ENCODE measurements at regions not wholly inside any gene's neighbourhood (a gene's known extent, or its start where the extent isn't known, plus 50 kb on each side); places are given as distances from the start of the nearest gene placed in this dataset.
"Not testable (repeated sequence)": the region's sequence is repeated elsewhere in the genome, so short reads cannot be mapped to it uniquely, and the experiment has no call there.

GRCh38 chr9:71268871-71269635 is 147.6 kb upstream of the TRPM3 start:
- no peak for DNase-seq

DNA sequence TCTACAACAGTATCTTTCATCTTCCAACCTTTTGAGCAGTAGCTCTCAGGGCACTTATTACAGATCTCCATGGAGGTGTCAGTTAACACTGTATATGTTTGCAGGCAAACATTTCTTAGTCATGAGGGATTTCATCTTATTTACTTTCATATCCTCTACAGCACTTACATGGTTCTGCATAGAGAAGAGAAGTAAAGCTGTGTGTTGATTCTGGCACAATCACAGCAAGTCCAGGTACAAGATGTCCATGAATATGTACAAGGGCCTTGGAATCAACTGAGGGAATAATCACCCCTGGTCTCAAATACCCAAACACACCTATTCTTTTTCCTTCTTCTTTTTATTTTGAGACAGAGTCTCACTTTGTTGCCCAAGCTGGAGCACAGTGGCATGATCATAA is 142.0 kb upstream of the TRPM3 start:
- DNase-seq = no peak

DNA sequence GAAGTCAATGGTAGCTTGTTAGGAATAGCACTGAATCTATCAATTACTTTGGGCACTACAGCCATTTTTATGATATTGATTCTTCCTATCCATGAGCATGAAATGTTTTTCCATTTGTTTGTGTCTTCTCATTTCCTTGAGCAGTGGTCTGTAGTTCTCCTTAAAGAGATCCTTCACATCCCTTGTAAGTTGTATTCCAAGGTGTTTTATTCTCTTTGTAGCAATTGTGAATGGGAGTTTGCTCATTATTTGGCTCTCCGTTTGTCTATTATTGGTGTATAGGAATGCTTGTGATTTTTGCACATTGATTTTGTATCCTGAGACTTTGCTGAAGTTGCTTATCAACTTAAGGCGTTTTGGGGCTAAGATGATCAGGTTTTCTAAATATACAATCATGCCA is 139.0 kb upstream of the TRPM3 start:
- DNase-seq = not testable (repeated sequence)

DNA sequence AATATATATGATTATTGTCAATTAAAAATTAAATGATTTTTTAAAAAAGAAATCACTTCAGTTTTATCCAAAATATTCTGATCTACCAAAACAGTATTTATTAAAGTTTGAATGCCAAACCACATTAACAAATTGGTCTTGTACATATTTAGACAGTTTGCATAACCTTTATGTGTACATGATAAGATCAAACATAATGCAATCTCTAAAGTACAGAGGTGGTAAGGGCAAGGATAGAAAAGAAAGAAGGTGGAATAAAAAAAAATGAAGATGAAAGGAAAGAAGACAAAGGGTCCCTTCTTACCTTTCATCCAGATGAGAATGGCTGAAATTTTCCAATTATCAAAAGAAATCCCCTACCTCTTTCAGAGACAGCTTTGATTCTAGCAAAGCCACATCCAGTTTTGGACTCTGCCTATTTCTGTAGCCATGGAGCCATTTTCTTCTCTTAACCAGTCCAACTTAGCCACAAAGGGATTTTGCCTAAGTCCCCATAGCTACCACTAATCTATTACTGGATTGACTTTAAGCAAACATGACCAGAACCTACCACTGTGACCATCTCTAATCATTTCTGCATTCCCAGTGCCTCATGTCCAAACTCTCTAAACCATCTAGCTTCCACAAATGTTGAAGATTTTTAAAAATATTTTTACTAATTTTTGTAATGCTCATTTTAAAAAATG is 133.3 kb upstream of the TRPM3 start:
- DNase-seq = no peak

DNA sequence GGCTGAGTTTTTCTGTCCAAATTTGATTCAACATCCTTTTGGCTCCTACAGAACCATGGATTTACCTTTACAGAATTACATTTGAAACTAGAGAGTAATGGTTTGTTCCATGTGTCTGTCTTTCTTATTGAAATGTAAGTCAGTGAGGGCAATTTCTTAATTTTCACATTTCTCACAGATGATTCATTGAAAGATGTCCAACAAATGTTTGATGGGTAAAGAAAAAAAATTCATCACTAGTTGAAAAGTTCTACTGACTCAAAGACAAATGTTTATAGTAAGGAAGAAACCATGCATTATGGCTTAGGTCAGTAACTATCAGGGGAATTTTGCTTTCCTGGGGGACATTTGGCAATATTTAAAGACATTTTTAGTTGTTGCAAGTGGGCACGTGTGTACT is 131.6 kb upstream of the TRPM3 start:
- DNase-seq = no peak

- DNase-seq = no peak
Measured at GRCh38 chr9:71250581-71250980, 129.2 kb upstream of the TRPM3 start.

GRCh38 chr9:71249729-71250317 is 128.4 kb upstream of the TRPM3 start:
- no peak for DNase-seq

DNA sequence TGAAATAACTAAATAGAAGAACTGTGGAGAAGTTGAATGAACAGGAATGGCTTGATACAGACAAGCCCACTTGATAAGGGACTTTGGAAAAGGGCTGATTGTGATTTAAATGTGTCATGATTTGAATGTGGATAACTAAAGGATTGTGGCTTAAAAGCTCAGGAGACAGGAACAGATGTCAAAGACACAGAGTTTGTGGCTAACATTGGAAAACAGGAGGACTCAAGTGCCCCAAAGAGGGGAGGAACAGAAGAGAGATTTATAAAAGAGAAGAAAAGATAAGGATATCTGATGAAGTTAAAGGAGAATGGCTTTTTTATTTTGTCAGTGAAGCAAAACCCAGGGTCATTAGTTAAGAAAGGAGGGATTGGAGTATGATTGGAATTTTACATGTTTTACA is 124.2 kb upstream of the TRPM3 start:
- no peak for DNase-seq

GRCh38 chr9:71243951-71244350 is 122.5 kb upstream of the TRPM3 start:
- no peak for DNase-seq

DNA sequence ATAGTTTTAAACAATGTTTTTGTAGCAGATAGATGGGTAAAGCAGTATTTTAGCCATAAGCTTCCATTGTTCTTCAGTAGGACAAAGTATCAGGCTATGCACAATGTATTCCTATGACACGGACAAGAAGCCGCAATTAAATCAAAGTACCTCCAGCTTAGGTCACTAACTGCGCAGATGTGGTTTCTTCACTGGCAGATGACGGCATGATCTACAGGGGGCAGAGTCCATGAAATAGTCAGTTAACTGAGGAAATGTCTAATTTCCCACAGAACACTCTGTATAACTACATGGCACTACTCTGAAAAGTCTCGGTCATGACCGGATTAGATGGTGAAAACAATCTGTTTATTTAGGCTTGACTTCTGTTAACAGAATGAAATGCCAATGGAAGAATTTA is 120.7 kb upstream of the TRPM3 start:
- no peak for DNase-seq

GRCh38 chr9:71237051-71237450 is 115.6 kb upstream of the TRPM3 start:
- no peak for DNase-seq

DNA sequence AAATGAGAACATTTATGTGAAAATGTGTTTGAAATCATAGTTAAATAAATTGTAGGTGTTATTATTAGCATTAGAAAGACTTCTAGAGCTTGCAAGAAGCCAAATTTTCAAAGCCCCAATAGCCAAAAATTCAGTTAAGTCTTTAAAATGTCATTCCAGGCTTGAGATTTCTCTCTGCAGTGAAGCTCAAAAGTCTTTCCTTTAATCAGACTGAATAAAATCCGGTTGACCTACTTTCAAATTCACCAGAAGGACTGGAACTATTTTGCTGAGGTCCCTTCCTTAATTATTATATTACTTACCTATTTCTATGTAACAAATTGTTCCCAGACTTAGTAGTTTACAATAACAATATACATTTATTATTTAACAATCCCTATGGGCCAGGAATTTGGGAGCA is 112.2 kb upstream of the TRPM3 start:
- DNase-seq = no peak

DNA sequence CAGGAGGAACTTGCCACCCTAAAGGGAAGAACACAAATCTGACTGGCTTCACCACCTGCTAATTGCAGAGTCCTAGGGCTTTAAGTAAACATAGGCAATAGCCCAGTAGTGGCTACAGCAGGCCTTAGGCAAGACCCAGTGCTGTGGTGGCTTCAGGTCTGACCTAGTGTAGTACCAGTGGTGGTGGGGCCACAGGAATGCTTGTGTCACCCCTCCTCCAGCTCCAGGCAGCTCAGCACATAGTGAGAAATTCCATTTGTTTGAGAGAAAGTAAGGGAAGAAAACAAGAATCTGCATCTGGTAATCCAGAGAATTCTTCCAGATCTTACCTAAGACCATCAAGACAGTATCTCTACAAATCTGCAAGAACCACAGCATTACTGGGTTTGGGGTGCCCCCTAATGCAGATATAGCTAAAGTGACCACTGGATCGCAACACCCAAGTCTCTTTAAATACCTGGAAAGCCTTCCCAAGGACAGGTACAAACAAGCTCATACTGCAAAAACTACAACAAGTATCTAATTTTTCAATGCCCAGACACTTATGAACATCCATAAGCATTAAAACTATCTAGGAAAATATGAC is 102.6 kb upstream of the TRPM3 start:
- no peak for DNase-seq

DNA sequence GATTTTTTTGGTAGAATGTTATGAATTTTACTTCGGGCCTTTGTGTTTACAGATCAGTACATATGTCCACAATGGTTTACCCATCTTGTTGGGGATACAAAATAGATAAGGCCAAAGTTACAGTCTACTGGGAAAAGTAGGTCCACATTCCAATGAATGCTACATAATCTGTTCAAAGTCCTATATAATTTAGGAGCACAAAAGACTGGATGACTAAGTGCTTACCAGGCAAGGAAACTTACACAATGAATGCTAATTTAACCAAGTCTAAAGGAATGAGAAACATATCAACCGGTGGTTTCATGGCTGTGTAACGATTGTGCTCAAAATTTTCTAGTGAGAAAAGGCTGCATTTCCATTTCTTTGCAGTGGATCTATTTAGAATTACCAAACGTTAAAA is 97.4 kb upstream of the TRPM3 start:
- no peak for DNase-seq

- DNase-seq = no peak
Measured at GRCh38 chr9:71213633-71214032, 92.2 kb upstream of the TRPM3 start.

DNA sequence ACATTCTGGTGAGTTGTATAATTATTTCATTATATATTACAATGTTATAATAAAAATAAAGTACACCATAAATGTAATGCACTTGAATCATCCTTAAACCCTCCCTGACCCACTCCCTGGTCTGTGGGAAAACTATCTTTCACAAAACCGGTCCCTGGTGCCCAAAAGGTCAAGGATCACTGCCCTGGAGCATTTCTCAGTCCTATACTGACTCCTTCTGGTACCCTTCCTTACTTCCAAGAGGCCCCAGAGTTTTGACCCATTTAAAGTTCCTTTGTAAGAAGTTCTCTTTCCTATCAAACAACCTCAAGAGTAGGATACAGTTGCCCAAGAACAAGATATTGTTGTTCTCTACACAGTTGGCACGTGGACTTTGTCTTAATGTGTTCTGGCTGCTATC is 88.9 kb upstream of the TRPM3 start:
- no peak for DNase-seq

DNA sequence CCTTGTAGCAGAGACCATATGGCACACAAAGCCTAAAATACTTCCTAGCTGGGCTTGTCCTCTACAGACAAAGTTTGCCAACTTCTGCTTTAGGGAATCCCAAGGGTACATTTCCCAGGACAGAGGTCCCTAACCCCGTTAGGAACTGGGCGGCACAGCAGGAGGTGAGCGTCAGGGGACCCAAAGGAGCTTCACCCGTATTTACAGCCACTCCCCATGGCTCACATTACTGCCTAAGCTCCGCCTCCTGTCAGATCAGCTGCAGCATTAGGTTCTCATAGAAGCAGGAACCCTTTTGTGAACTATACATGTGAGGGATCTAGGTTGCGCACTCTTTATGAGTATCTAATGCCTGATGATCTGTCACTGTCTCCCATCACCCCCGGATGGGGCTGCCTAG is 88.5 kb upstream of the TRPM3 start:
- DNase-seq = no peak

DNA sequence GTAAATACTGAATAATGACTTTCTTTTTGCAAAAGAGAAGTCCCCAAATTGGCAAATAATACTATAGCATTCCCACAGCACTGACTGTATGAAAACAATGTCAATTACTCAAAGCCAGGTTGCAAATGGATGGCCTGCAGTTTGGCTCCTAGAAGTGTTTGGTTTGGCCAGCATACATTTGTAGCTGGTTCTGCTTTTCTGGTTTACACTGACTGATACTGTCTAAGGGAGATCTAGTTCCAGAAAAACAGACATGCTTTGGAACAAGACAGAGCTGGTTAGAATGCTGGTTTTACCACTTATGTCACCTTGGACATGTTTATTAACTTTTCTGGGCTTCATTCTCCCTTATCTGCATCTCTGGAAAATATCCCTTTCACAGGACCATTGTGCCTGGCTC is 81.5 kb upstream of the TRPM3 start:
- no peak for DNase-seq

DNA sequence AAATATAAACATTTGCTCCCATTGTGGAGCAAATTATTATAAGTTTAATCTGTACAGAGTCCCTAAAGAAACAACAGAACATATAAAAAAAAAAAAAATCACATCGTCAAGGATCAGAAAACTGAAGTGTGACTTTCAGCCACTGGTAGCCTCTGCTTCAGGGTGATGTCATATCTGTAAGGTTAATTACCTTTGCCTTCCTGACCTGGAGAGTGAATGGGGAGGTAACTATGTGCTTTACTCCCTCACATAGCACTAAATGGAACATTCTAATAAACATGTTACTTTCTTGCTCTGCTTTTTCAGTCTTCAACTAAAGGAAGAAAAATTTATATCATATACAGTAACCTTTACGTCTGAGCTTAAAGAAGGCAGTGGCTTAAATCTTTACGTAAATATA is 70.3 kb upstream of the TRPM3 start:
- DNase-seq = no peak

DNA sequence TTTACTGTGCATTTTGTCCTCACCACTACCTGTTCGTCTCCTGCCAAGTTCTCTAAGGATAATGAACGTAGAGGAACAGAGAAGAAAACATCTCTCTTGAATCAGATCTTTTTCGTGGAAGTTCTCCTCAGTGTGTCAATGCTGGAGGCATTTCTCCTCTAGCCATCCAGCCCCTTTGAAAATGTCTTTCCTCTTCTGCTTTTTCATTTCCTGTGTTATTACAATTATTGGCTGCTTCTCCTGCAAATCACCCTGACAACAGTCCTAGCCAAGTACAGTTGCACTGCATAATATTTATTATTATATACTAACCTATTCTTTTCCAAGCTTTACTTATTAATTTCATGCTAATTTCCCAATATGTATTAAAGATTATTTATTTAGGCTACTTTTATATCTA is 61.8 kb upstream of the TRPM3 start:
- DNase-seq = no peak

- no peak for DNase-seq
Measured at GRCh38 chr9:71179183-71179582, 57.8 kb upstream of the TRPM3 start.

DNA sequence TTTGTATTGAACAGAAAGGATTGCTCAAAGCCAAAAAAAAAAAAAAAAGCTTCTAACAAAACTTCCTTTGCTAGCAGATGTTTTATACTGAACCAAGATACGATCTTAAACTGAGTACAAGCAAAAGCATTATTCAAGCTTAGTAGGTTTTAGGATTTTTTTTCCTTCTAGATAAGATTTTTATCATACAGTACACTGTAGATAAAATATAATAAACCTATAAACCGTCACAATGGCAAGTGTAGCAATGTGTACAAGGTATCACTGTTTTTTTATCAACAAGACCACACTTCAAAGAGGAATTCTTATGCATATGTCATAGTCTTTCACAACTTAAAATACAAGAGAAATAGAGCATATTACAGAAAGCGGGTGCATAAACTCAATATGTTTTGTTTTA is 56.5 kb upstream of the TRPM3 start:
- no peak for DNase-seq

DNA sequence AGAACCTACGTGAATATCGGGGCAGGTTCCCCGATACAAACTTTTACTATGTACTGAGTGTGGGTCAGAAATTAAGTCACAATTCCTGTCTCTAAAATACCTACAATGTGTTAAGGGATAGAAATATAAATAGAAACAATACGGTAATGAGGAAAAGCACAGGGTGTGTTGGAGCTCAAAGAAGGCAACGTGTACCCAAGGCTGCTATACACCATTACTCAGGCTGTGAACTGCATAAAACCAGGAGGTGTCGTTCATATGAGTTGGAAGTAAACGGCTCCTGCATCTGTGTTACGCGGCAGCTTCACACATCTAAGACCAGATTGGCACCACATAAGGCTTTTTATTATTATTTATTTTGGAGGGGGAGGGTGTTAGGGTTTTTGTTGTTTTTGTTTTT is 50.1 kb upstream of the TRPM3 start:
- DNase-seq = no peak
